ENCODE measurements at regions not wholly inside any gene's neighbourhood (a gene's known extent, or its start where the extent isn't known, plus 50 kb on each side); places are given as distances from the start of the nearest gene placed in this dataset.

DNA sequence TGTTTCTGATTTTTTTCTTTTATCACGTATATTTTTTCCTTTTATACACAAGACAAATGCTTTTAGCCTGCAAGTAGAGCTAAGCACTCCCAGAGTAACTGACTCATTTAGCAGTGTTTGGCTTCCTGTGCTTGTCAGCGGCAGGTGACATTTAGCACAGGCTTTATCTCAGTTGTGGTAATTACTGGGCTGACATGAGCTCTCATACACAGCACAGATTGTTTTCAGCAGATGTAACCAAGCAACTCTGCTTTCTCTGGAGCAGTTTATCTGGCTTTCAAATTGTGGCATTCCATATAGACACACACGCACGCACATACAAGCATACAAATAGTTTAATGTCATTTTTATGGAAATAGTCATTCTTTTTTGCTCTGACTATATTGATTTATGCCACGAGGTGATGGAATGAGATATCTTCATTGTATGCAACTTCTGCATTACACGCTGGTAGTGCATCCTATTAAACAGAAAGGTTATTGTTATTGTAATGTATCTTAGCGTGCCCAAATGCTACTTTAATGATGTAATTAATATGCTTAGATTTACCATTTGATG lies 379.0 kb upstream of the GRAMD2B start:
- no peaks in the 10 kb centered on the region for H3K4me1 ChIP-seq (ENCODE audit: control insufficient read depth, insufficient read depth, low read length, poor library complexity, severe bottlenecking)
- H3K27ac ChIP-seq (ENCODE audit: insufficient read depth, low read length, poor library complexity, severe bottlenecking) = no peak overlapping the region
- H3K27ac Mint-ChIP-seq = no peak overlapping the region
- H3K27me3 Mint-ChIP-seq = no peaks in the 10 kb centered on the region
- no peak overlapping the region for H3K4me3 Mint-ChIP-seq
- H3K9me3 Mint-ChIP-seq = peaks cover 0 to 4% (median 2%) of the 10 kb centered on the region in 7 donors
- no peaks in the 10 kb centered on the region for H3K36me3 ChIP-seq (ENCODE audit: control insufficient read depth, insufficient read depth, low read length)
- no peak for ATAC-seq (ENCODE audit: low read depth in 2 of 2)
- H3K4me3 ChIP-seq (ENCODE audit: low read depth, low read length) = no peak overlapping the region
- no peaks in the 10 kb centered on the region for H3K27me3 ChIP-seq (ENCODE audit: control insufficient read depth, insufficient read depth, low read length)
- no peaks in the 10 kb centered on the region for H3K9me3 ChIP-seq (ENCODE audit: control insufficient read depth in 2 of 2, low read length in 2 of 2)
- no peaks in the 10 kb centered on the region for H3K36me3 Mint-ChIP-seq
- H3K4me1 Mint-ChIP-seq = no peaks in the 10 kb centered on the region
- DNase-seq = no peak

DNA sequence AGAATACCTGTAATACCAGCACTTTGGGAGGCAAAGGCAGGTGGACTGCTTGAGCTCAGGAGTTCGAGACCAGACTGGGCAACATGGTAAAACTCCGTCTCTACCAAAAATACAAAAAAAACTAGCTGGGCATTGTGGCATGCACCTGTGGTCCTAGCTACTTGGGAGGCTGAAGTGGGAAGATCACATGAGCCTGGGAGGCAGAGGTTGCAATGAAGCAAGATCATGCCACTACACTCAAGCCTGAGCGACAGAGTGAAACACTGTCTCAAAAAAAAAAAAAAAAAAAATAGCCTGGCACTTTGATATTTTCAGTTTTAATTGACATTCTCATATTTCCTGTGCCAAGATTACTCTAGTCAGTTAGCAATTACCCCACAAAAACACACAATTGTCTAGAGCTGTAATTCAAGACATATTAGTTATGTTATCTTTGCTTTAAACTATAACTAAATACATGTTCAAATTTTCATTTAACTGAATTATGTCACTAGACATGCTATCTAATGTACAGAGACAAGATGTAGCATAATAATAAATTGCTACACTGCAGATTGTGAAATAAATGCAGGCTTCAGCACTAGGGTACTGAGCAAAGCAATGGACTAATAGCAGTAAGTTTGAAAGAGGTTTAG lies 378.2 kb upstream of the GRAMD2B start:
- no peak for DNase-seq
- no peak for ATAC-seq (ENCODE audit: low read depth in 2 of 2)
- Histone ChIP-seq H3K4me3 (ENCODE audit: low read depth, low read length) (no peak overlapping the region), H3K36me3 (ENCODE audit: control insufficient read depth, insufficient read depth, low read length) (no peaks in the 10 kb centered on the region), H3K27me3 (ENCODE audit: control insufficient read depth, insufficient read depth, low read length) (no peaks in the 10 kb centered on the region), H3K27ac (ENCODE audit: insufficient read depth, low read length, poor library complexity, severe bottlenecking) (no peak overlapping the region), H3K4me1 (ENCODE audit: control insufficient read depth, insufficient read depth, low read length, poor library complexity, severe bottlenecking) (no peaks in the 10 kb centered on the region), H3K9me3 (ENCODE audit: control insufficient read depth in 2 of 2, low read length in 2 of 2) (no peaks in the 10 kb centered on the region)
- Mint-ChIP-seq H3K36me3 (no peaks in the 10 kb centered on the region), H3K4me1 (no peaks in the 10 kb centered on the region), H3K27ac (no peak overlapping the region), H3K27me3 (no peaks in the 10 kb centered on the region), H3K4me3 (no peak overlapping the region), H3K9me3 (peaks cover 0 to 4% (median 2%) of the 10 kb centered on the region in 7 donors)

- DNase-seq = no peak
- no peaks in the 10 kb centered on the region for H3K27me3 ChIP-seq (ENCODE audit: control insufficient read depth, insufficient read depth, low read length)
- Mint-ChIP-seq H3K9me3 (peaks cover 0 to 4% (median 2%) of the 10 kb centered on the region in 7 donors), H3K36me3 (no peaks in the 10 kb centered on the region), H3K4me3 (no peak overlapping the region), H3K4me1 (no peaks in the 10 kb centered on the region), H3K27ac (no peak overlapping the region), H3K27me3 (no peaks in the 10 kb centered on the region)
- H3K27ac ChIP-seq (ENCODE audit: insufficient read depth, low read length, poor library complexity, severe bottlenecking) = no peak overlapping the region
- no peak for ATAC-seq (ENCODE audit: low read depth in 2 of 2)
- H3K9me3 ChIP-seq (ENCODE audit: control insufficient read depth in 2 of 2, low read length in 2 of 2) = no peaks in the 10 kb centered on the region
- no peak overlapping the region for H3K4me3 ChIP-seq (ENCODE audit: low read depth, low read length)
- H3K4me1 ChIP-seq (ENCODE audit: control insufficient read depth, insufficient read depth, low read length, poor library complexity, severe bottlenecking) = no peaks in the 10 kb centered on the region
- H3K36me3 ChIP-seq (ENCODE audit: control insufficient read depth, insufficient read depth, low read length) = no peaks in the 10 kb centered on the region
Measured at GRCh38 chr5:126046318-126046717, 376.9 kb upstream of the GRAMD2B start.

GRCh38 chr5:126046846-126047571 lies 376.2 kb upstream of the GRAMD2B start:
- Mint-ChIP-seq H3K27me3 (no peaks in the 10 kb centered on the region), H3K4me3 (no peak overlapping the region), H3K9me3 (peaks cover 0 to 4% (median 3%) of the 10 kb centered on the region in 7 donors), H3K4me1 (no peaks in the 10 kb centered on the region), H3K36me3 (no peaks in the 10 kb centered on the region), H3K27ac (no peak overlapping the region)
- Histone ChIP-seq H3K36me3 (ENCODE audit: control insufficient read depth, insufficient read depth, low read length) (no peaks in the 10 kb centered on the region), H3K27me3 (ENCODE audit: control insufficient read depth, insufficient read depth, low read length) (no peaks in the 10 kb centered on the region), H3K27ac (ENCODE audit: insufficient read depth, low read length, poor library complexity, severe bottlenecking) (no peak overlapping the region), H3K4me3 (ENCODE audit: low read depth, low read length) (no peak overlapping the region), H3K9me3 (ENCODE audit: control insufficient read depth in 2 of 2, low read length in 2 of 2) (no peaks in the 10 kb centered on the region), H3K4me1 (ENCODE audit: control insufficient read depth, insufficient read depth, low read length, poor library complexity, severe bottlenecking) (no peaks in the 10 kb centered on the region)
- no peak for DNase-seq
- ATAC-seq (ENCODE audit: low read depth in 2 of 2) = no peak

DNA sequence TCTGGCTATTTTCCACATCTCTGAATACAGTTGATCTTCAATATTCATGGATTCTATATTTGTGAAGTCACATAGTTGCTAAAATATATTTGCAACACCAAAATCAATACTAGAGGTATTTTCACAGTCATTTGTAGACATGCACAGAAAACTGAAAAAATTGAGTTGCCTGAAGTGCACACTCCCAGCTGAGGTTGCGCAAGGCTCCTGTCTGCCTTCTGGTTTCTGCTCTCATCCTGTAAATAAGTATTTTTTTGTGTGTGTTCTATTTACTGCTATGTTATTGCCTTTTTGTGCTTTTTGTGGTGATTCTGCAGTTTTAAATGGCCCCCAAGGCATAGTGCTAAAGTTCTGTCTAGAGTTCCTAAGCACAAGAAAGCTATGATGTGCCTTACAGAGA lies 371.1 kb upstream of the GRAMD2B start:
- H3K27ac Mint-ChIP-seq = no peak overlapping the region
- Histone ChIP-seq H3K4me1 (ENCODE audit: control insufficient read depth, insufficient read depth, low read length, poor library complexity, severe bottlenecking) (no peaks in the 10 kb centered on the region), H3K27ac (ENCODE audit: insufficient read depth, low read length, poor library complexity, severe bottlenecking) (no peak overlapping the region), H3K4me3 (ENCODE audit: low read depth, low read length) (no peak overlapping the region), H3K36me3 (ENCODE audit: control insufficient read depth, insufficient read depth, low read length) (no peaks in the 10 kb centered on the region), H3K27me3 (ENCODE audit: control insufficient read depth, insufficient read depth, low read length) (no peaks in the 10 kb centered on the region), H3K9me3 (ENCODE audit: control insufficient read depth in 2 of 2, low read length in 2 of 2) (no peaks in the 10 kb centered on the region)
- no peaks in the 10 kb centered on the region for H3K27me3 Mint-ChIP-seq
- no peak overlapping the region for H3K4me3 Mint-ChIP-seq
- DNase-seq (no peak), ATAC-seq (ENCODE audit: low read depth in 2 of 2) (no peak)
- H3K9me3 Mint-ChIP-seq = peaks cover 0 to 9% (median 3%) of the 10 kb centered on the region in 7 donors
- H3K4me1 Mint-ChIP-seq = no peaks in the 10 kb centered on the region
- no peaks in the 10 kb centered on the region for H3K36me3 Mint-ChIP-seq

DNA sequence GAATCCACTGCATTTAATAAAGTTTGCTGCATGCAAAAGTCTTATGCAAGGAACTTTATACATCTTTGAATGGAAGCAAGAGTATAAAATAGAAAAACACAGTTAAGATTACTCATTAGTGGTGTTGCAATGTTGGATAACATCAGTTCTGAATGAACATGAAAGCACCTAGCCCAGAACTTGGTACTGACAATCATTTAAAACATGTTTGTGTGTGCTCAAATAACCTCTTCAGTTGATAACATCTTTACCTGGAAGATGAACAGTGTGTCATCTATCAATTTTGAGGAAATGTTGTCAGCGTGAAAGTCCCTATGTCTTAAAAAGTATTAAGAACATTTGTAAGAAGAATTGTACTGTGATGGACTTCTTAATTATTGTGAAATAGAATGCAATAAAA lies 370.4 kb upstream of the GRAMD2B start:
- H3K4me3 ChIP-seq (ENCODE audit: low read depth, low read length) = no peak overlapping the region
- no peak for DNase-seq
- ATAC-seq (ENCODE audit: low read depth in 2 of 2) = no peak
- Mint-ChIP-seq H3K4me3 (no peak overlapping the region), H3K4me1 (no peaks in the 10 kb centered on the region), H3K9me3 (peaks cover 0 to 9% (median 3%) of the 10 kb centered on the region in 7 donors), H3K27me3 (no peaks in the 10 kb centered on the region), H3K36me3 (no peaks in the 10 kb centered on the region), H3K27ac (no peak overlapping the region)
- H3K36me3 ChIP-seq (ENCODE audit: control insufficient read depth, insufficient read depth, low read length) = no peaks in the 10 kb centered on the region
- no peaks in the 10 kb centered on the region for H3K9me3 ChIP-seq (ENCODE audit: control insufficient read depth in 2 of 2, low read length in 2 of 2)
- H3K27ac ChIP-seq (ENCODE audit: insufficient read depth, low read length, poor library complexity, severe bottlenecking) = no peak overlapping the region
- H3K4me1 ChIP-seq (ENCODE audit: control insufficient read depth, insufficient read depth, low read length, poor library complexity, severe bottlenecking) = no peaks in the 10 kb centered on the region
- no peaks in the 10 kb centered on the region for H3K27me3 ChIP-seq (ENCODE audit: control insufficient read depth, insufficient read depth, low read length)

- H3K27ac Mint-ChIP-seq = no peak overlapping the region
- ATAC-seq (ENCODE audit: low read depth in 2 of 2) = no peak
- H3K4me3 Mint-ChIP-seq = no peak overlapping the region
- Histone ChIP-seq H3K27me3 (ENCODE audit: control insufficient read depth, insufficient read depth, low read length) (no peaks in the 10 kb centered on the region), H3K36me3 (ENCODE audit: control insufficient read depth, insufficient read depth, low read length) (no peaks in the 10 kb centered on the region), H3K4me3 (ENCODE audit: low read depth, low read length) (no peak overlapping the region), H3K27ac (ENCODE audit: insufficient read depth, low read length, poor library complexity, severe bottlenecking) (no peak overlapping the region), H3K4me1 (ENCODE audit: control insufficient read depth, insufficient read depth, low read length, poor library complexity, severe bottlenecking) (no peaks in the 10 kb centered on the region), H3K9me3 (ENCODE audit: control insufficient read depth in 2 of 2, low read length in 2 of 2) (no peaks in the 10 kb centered on the region)
- H3K36me3 Mint-ChIP-seq = no peaks in the 10 kb centered on the region
- no peaks in the 10 kb centered on the region for H3K4me1 Mint-ChIP-seq
- H3K27me3 Mint-ChIP-seq = no peaks in the 10 kb centered on the region
- DNase-seq = no peak
- H3K9me3 Mint-ChIP-seq = peaks cover 0 to 10% (median 2%) of the 10 kb centered on the region in 7 donors
Measured at GRCh38 chr5:126053630-126054029, 369.6 kb upstream of the GRAMD2B start.
